PC-3 (cell line): ENCODE measurements at regions not wholly inside any gene's neighbourhood (a gene's known extent, or its start where the extent isn't known, plus 50 kb on each side); places are given as distances from the start of the nearest gene placed in this dataset.

ENCODE experiments used
- CTCF ChIP-seq: fragments of 300-600 bp; sonication (generic); conservative IDR thresholded peaks from 2 replicates; pipeline ENCODE4 v1.5.1; 2017; ENCODE audit warnings: antibody characterized with exemption, low read depth, mild to moderate bottlenecking, low read length
- EZH2phosphoT487 ChIP-seq: fragments of 300-600 bp; sonication (generic); IDR thresholded peaks from 2 replicates; pipeline ENCODE4 v1.6.1; 2018; ENCODE audit warnings: mild to moderate bottlenecking, antibody characterized with exemption, low read length, borderline replicate concordance

DNA sequence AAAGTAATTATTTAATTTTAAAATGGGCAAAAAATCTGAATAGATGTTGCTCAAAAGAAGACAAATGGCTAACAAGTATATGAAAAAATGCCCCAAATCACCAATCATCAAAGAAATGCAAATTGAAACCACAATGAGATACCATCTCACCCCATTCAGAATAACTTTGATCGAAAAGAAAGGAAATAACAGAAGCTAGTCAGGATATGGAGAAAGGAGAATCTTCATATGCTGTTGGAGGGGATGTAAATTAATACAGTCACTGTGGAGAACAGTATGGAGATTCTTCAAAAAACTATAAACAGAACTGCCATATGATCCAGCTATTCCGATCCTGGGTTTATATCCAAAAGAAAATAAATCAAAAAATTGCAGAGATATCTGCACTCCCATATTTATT, 418.5 kb upstream of the RGMB start:
- TF ChIP-seq CTCF (no peak), EZH2phosphoT487 (no peak)
